IMR-90 (cell line): ENCODE measurements at regions not wholly inside any gene's neighbourhood (a gene's known extent, or its start where the extent isn't known, plus 50 kb on each side); places are given as distances from the start of the nearest gene placed in this dataset.

Experiments
- ATAC-seq: fragments of 200-7000 bp; cut with Tn5 transposase; 2 replicates; pipeline ENCODE4 v1.9.1; 2020; ENCODE audit warnings: low read depth, mild to moderate bottlenecking, moderate library complexity
- BruUV-seq: library from RNA; stranded (reverse); fragments of 400-500 nt; replicated peaks from 2 replicates; lab custom pipeline; 2021; lab: Mats Ljungman, UMichigan
- CTCF ChIA-PET: fragments of 300-600 bp; formaldehyde crosslinking; extraction: SDS; loops from one replicate; lab custom pipeline; 2021; ENCODE audit warnings: antibody characterized with exemption; lab: Yijun Ruan, JAX
- POLR2A ChIA-PET: fragments of 300-600 bp; sonication (Branson Sonifier 250); formaldehyde crosslinking; loops from one replicate; lab custom pipeline; 2022; ENCODE audit warnings: antibody characterized with exemption; ENCODE audit not compliant: unreplicated experiment; lab: Charles Lee
- DNase-seq: peaks from one replicate; pipeline ENCODE4 v3.0.0; 2013
- H2AFZ ChIP-seq: replicated peaks from 2 replicates; pipeline ENCODE3; 2013; ENCODE audit warnings: low read length, mild to moderate bottlenecking; ENCODE audit not compliant: poor library complexity
- H2AK5ac ChIP-seq: 2 replicates; pipeline ENCODE4 v1.6.1; 2013; ENCODE audit warnings: low read depth, low read length, inconsistent platforms
- H2AK9ac ChIP-seq: replicated peaks from 2 replicates; pipeline ENCODE3; 2013; ENCODE audit warnings: mild to moderate bottlenecking, low read depth, low read length, moderate library complexity; ENCODE audit not compliant: poor library complexity
- H2BK120ac ChIP-seq: 2 replicates; pipeline ENCODE4 v1.6.1; 2013; ENCODE audit warnings: low read depth, low read length, inconsistent platforms
- H2BK15ac ChIP-seq: 3 replicates; pipeline ENCODE4 v1.6.1; 2013; ENCODE audit warnings: low read depth, low read length, inconsistent platforms
- H2BK20ac ChIP-seq: 2 replicates; pipeline ENCODE4 v1.6.1; 2013; ENCODE audit warnings: low read depth, mild to moderate bottlenecking, inconsistent platforms, low read length, moderate library complexity
- H2BK5ac ChIP-seq: 2 replicates; pipeline ENCODE4 v1.6.1; 2013; ENCODE audit warnings: mild to moderate bottlenecking, low read depth, low read length, inconsistent platforms; ENCODE audit not compliant: poor library complexity, severe bottlenecking
- H3K14ac ChIP-seq: replicated peaks from 2 replicates; pipeline ENCODE4 v1.6.1; 2013; ENCODE audit warnings: low read depth, low read length, inconsistent platforms
- H3K18ac ChIP-seq: 2 replicates; pipeline ENCODE4 v1.6.1; 2013; ENCODE audit warnings: low read depth, low read length, control low read depth
- H3K23ac ChIP-seq: 2 replicates; pipeline ENCODE4 v1.6.1; 2013; ENCODE audit warnings: low read depth, low read length, inconsistent platforms
- H3K27ac ChIP-seq: 2 replicates; pipeline ENCODE4 v1.5.1; 2013; ENCODE audit warnings: mild to moderate bottlenecking, control low read depth, low read length; ENCODE audit not compliant: insufficient read depth
- H3K27me3 ChIP-seq: 2 replicates; pipeline ENCODE4 v1.6.1; 2013; ENCODE audit warnings: low read length; ENCODE audit not compliant: control insufficient read depth, insufficient read depth
- H3K36me3 ChIP-seq: 2 replicates; pipeline ENCODE4 v1.6.1; 2013; ENCODE audit warnings: low read length, mixed read lengths; ENCODE audit not compliant: control insufficient read depth, insufficient read depth
- H3K4ac ChIP-seq: 2 replicates; pipeline ENCODE4 v1.6.1; 2013; ENCODE audit warnings: low read depth, low read length, inconsistent platforms
- H3K4me1 ChIP-seq: 2 replicates; pipeline ENCODE4 v1.6.1; 2013; ENCODE audit warnings: low read length, mixed read lengths; ENCODE audit not compliant: control insufficient read depth, insufficient read depth
- H3K4me2 ChIP-seq: 2 replicates; pipeline ENCODE4 v1.6.1; 2013; ENCODE audit warnings: low read depth, mild to moderate bottlenecking, control low read depth, low read length, moderate library complexity
- H3K4me3 ChIP-seq: 2 replicates; pipeline ENCODE4 v1.5.1; 2013; ENCODE audit warnings: low read depth, mild to moderate bottlenecking, control low read depth, low read length, moderate library complexity; ENCODE audit not compliant: insufficient read depth
- H3K56ac ChIP-seq: 2 replicates; pipeline ENCODE4 v1.6.1; 2013; ENCODE audit warnings: low read length, inconsistent platforms; ENCODE audit not compliant: insufficient read depth; ENCODE audit errors: extremely low read depth
- H3K79me1 ChIP-seq, 2 experiments: 2 replicates each; pipeline ENCODE4 v1.6.1; 2013; ENCODE audit warnings: low read length in 2 of 2, inconsistent platforms in 1 of 2, low read depth in 1 of 2
- H3K9ac ChIP-seq: 2 replicates; pipeline ENCODE4 v1.6.1; 2013; ENCODE audit warnings: low read depth, low read length, control low read depth
- H3K9me1 ChIP-seq: 2 replicates; pipeline ENCODE4 v1.6.1; 2013; ENCODE audit warnings: low read length, inconsistent platforms; ENCODE audit not compliant: insufficient read depth
- H3K9me3 ChIP-seq: 2 replicates; pipeline ENCODE4 v1.6.1; 2013; ENCODE audit warnings: low read length; ENCODE audit not compliant: control insufficient read depth, insufficient read depth
- H4K20me1 ChIP-seq: 2 replicates; pipeline ENCODE4 v1.6.1; 2013; ENCODE audit warnings: low read length, inconsistent platforms; ENCODE audit not compliant: insufficient read depth
- H4K5ac ChIP-seq: 2 replicates; pipeline ENCODE4 v1.6.1; 2013; ENCODE audit warnings: mild to moderate bottlenecking, low read depth, low read length, control low read depth
- H4K8ac ChIP-seq, 2 experiments: 2 replicates each; pipeline ENCODE4 v1.6.1; 2013; ENCODE audit warnings: low read depth in 2 of 2, low read length in 2 of 2, control low read depth in 1 of 2, inconsistent platforms in 1 of 2
- H4K91ac ChIP-seq: 2 replicates; pipeline ENCODE4 v1.6.1; 2013; ENCODE audit warnings: low read depth, low read length, inconsistent platforms; ENCODE audit not compliant: insufficient read depth
- CEBPB ChIP-seq: IDR thresholded peaks from 2 replicates; pipeline ENCODE4 v1.6.1; 2012; ENCODE audit warnings: low read depth, low read length, improper control_type of control experiment
- CHD1 ChIP-seq: IDR thresholded peaks from 2 replicates; pipeline ENCODE4 v1.6.1; 2012; ENCODE audit warnings: low read depth, low read length, improper control_type of control experiment
- MXI1 ChIP-seq: IDR thresholded peaks from 2 replicates; pipeline ENCODE4 v1.6.1; 2012; ENCODE audit warnings: low read depth, mild to moderate bottlenecking, low read length, moderate library complexity, borderline replicate concordance
- RAD21 ChIP-seq: IDR thresholded peaks from 2 replicates; pipeline ENCODE4 v1.6.1; 2012; ENCODE audit warnings: low read length, improper control_type of control experiment
- WGBS, 2 experiments: methylation state at CpG; one replicate each; pipeline versions ENCODE4 v1.1.5 to v1.1.7; 2013; ENCODE audit warnings: missing lambda C conversion rate in 2 of 2; ENCODE audit not compliant: insufficient read length in 1 of 2; ENCODE audit errors: extremely low coverage in 2 of 2; 5-methylcytosine and 5-hydroxymethylcytosine counted together
- dilution Hi-C: fragments of 300-500 bp; cut with HindIII; formaldehyde crosslinking; loops from one replicate; pipeline ENCODE4 v1.14.3; 2018; ENCODE audit warnings: low sequenced_read_pairs; ENCODE audit not compliant: unreplicated experiment
- in situ Hi-C: fragments of 300-500 bp; cut with MboI; formaldehyde crosslinking; loops from 3 replicates; pipeline ENCODE4 v1.14.3; 2019; ENCODE audit warnings: low sequenced_read_pairs, inconsistent platforms, mixed read lengths
- intact Hi-C: fragments of 100-400 bp; cut with micrococcal nuclease; formaldehyde crosslinking; loops from 2 replicates; pipeline ENCODE4 v1.10.0; 2022
- TF ChIP-seq, protein P1 (sequence below): fragments of 150-350 bp; IDR thresholded peaks from 2 replicates; pipeline ENCODE4 v1.6.1; 2016; ENCODE audit warnings: low read depth, mild to moderate bottlenecking, low read length, moderate library complexity, borderline replicate concordance

DNA sequence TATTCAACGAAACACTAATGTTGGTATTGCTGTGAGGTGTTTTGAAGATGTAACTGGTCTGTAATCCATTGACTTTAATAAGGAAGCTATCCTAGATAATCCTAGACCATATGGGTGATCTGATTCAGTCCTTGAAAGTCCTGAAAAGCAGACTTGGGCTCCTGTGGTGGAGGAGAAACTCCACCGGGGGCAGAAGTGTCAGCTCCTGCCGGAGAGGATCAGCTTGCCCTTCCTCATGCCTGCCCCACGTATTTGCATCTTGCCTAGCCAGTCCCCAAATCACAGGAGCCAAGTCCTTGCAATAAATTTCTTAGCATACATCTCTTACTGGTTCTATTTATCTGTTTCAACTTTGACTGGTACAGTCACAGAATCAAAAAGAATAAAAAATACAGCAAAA lies 144.2 kb upstream of the DLGAP1 start:
- DNase-seq (no peak), ATAC-seq (no peak)
- H4K5ac ChIP-seq: no peak overlapping the region
- no peak overlapping the region for H3K4ac ChIP-seq
- no peak overlapping the region for H2AK9ac ChIP-seq
- no peak overlapping the region for H3K4me2 ChIP-seq
- no peak overlapping the region for H3K27ac ChIP-seq
- H3K18ac ChIP-seq: no peak overlapping the region
- POLR2A ChIA-PET: no interaction called here
- intact Hi-C loops (no loop called here), in situ Hi-C loops (no loop called here), dilution Hi-C loops (no loop called here)
- H2AFZ ChIP-seq: no peak overlapping the region
- H3K14ac ChIP-seq: no peak overlapping the region
- H2AK5ac ChIP-seq: no peak overlapping the region
- H2BK20ac ChIP-seq: no peak overlapping the region
- H2BK120ac ChIP-seq: no peak overlapping the region
- no peak overlapping the region for H4K91ac ChIP-seq
- no peak overlapping the region for H3K56ac ChIP-seq
- H3K9me1 ChIP-seq: no peaks in the 10 kb centered on the region
- no peak overlapping the region for H2BK5ac ChIP-seq
- H3K79me1 ChIP-seq: no peaks in the 10 kb centered on the region
- H4K8ac ChIP-seq: no peak overlapping the region
- no peaks in the 10 kb centered on the region for H3K4me1 ChIP-seq
- TF ChIP-seq RAD21: no peak
- no peak for TF ChIP-seq MXI1
- TF ChIP-seq CHD1: no peak
- TF ChIP-seq, protein P1, sequence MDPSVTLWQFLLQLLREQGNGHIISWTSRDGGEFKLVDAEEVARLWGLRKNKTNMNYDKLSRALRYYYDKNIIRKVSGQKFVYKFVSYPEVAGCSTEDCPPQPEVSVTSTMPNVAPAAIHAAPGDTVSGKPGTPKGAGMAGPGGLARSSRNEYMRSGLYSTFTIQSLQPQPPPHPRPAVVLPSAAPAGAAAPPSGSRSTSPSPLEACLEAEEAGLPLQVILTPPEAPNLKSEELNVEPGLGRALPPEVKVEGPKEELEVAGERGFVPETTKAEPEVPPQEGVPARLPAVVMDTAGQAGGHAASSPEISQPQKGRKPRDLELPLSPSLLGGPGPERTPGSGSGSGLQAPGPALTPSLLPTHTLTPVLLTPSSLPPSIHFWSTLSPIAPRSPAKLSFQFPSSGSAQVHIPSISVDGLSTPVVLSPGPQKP: no peak
- TF ChIP-seq CEBPB: no peak
- H3K9me3 ChIP-seq: peaks cover 4% of the 10 kb centered on the region; the same call in 1 of the 2 replicates
- H3K23ac ChIP-seq: no peak overlapping the region
- H2BK15ac ChIP-seq: no peak overlapping the region
- H3K27me3 ChIP-seq: no peaks in the 10 kb centered on the region
- H4K20me1 ChIP-seq: no peaks in the 10 kb centered on the region
- CTCF ChIA-PET: no interaction called here
- no peaks in the 10 kb centered on the region for H3K36me3 ChIP-seq
- no peak overlapping the region for H3K9ac ChIP-seq
- BruUV-seq: no TSS peak
- no peak overlapping the region for H3K4me3 ChIP-seq
- WGBS, 2 experiments: no CpG with 5 or more reads among the region's 4 CpGs
